PC-9 (cell line): ENCODE measurements at regions not wholly inside any gene's neighbourhood (a gene's known extent, or its start where the extent isn't known, plus 50 kb on each side); places are given as distances from the start of the nearest gene placed in this dataset.

Experiments used
- BruUV-seq: library from RNA; stranded (reverse); fragments of 400-500 nt; replicated peaks from 2 replicates; lab custom pipeline; 2021; lab: Mats Ljungman, UMichigan
- CTCF ChIA-PET: fragments of 300-600 bp; sonication (Branson Sonifier 250); formaldehyde crosslinking; loops from one replicate; lab custom pipeline; 2022; ENCODE audit warnings: antibody characterized with exemption; lab: Charles Lee
- POLR2A ChIA-PET: fragments of 300-600 bp; sonication (Branson Sonifier 250); formaldehyde crosslinking; loops from one replicate; lab custom pipeline; 2022; ENCODE audit warnings: antibody characterized with exemption; ENCODE audit not compliant: unreplicated experiment; lab: Charles Lee
- DNase-seq, 2 experiments: peaks; one replicate each; pipeline versions ENCODE4 v3.0.0 to v3.0.0-alpha.2; 2015 to 2022; ENCODE audit warnings: mixed read lengths in 1 of 2
- H2AFZ ChIP-seq: fragments of 200-600 bp; sonication (generic); 2 replicates; pipeline ENCODE4 v1.8.1; 2017; ENCODE audit warnings: antibody characterized with exemption
- H3F3A ChIP-seq: fragments of 200-600 bp; sonication (generic); 2 replicates; pipeline ENCODE4 v1.8.1; 2017; ENCODE audit warnings: antibody characterized with exemption, mild to moderate bottlenecking, low read depth; ENCODE audit not compliant: insufficient read depth
- H3K27ac ChIP-seq: fragments of 200-600 bp; sonication (generic); 2 replicates; pipeline ENCODE4 v1.6.1; 2016; ENCODE audit warnings: mixed run types
- H3K27me3 ChIP-seq: fragments of 200-600 bp; sonication (generic); 2 replicates; pipeline ENCODE4 v1.6.1; 2016; ENCODE audit warnings: low read depth, mixed run types; ENCODE audit not compliant: insufficient read depth
- H3K36me3 ChIP-seq: fragments of 200-600 bp; sonication (generic); 2 replicates; pipeline ENCODE4 v1.6.1; 2016; ENCODE audit warnings: low read depth, mixed run types
- H3K4me1 ChIP-seq: fragments of 200-600 bp; sonication (generic); replicated peaks from 2 replicates; pipeline ENCODE4 v1.6.1; 2016; ENCODE audit warnings: mixed run types; ENCODE audit not compliant: insufficient read depth
- H3K4me2 ChIP-seq: fragments of 200-600 bp; sonication (generic); 2 replicates; pipeline ENCODE4 v1.6.1; 2017; ENCODE audit warnings: mixed run types
- H3K4me3 ChIP-seq: fragments of 200-600 bp; sonication (generic); 2 replicates; pipeline ENCODE4 v1.6.1; 2016; ENCODE audit warnings: mixed run types
- H3K79me2 ChIP-seq: fragments of 200-600 bp; sonication (generic); 2 replicates; pipeline ENCODE4 v1.6.1; 2017; ENCODE audit warnings: low read depth, mixed run types
- H3K9me2 ChIP-seq: fragments of 200-600 bp; sonication (generic); 2 replicates; pipeline ENCODE4 v1.8.1; 2017; ENCODE audit warnings: mild to moderate bottlenecking; ENCODE audit not compliant: insufficient read depth
- H3K9me3 ChIP-seq: fragments of 200-600 bp; sonication (generic); 2 replicates; pipeline ENCODE4 v1.8.1; 2016; ENCODE audit warnings: low read depth; ENCODE audit not compliant: insufficient read depth
- H4K20me1 ChIP-seq: fragments of 200-600 bp; sonication (generic); 2 replicates; pipeline ENCODE4 v1.8.1; 2017; ENCODE audit not compliant: insufficient read depth
- CTCF ChIP-seq: fragments of 200-600 bp; sonication (generic); conservative IDR thresholded peaks from 2 replicates; pipeline ENCODE4 v1.6.1; 2017; ENCODE audit warnings: mixed run types, antibody characterized with exemption, mild to moderate bottlenecking, moderate library complexity
- EZH2 ChIP-seq: fragments of 200-600 bp; sonication (generic); IDR thresholded peaks from 2 replicates; pipeline ENCODE4 v1.8.0; 2017; ENCODE audit warnings: antibody characterized with exemption, low read depth
- intact Hi-C: fragments of 100-400 bp; cut with micrococcal nuclease; formaldehyde crosslinking; loops from one replicate; pipeline ENCODE4 v1.10.0; 2022; ENCODE audit not compliant: unreplicated experiment

- Histone ChIP-seq H4K20me1 (no peaks in the 10 kb centered on the region), H3K27ac (no peak overlapping the region), H3K79me2 (no peaks in the 10 kb centered on the region), H3K9me2 (no peaks in the 10 kb centered on the region; the same call in 1 of the 2 replicates), H3K4me1 (no peaks in the 10 kb centered on the region), H3K27me3 (no peaks in the 10 kb centered on the region), H3F3A (no peaks in the 10 kb centered on the region), H3K9me3 (no peaks in the 10 kb centered on the region), H3K4me2 (no peak overlapping the region), H3K4me3 (no peak overlapping the region), H3K36me3 (no peaks in the 10 kb centered on the region), H2AFZ (no peak overlapping the region)
- no TSS peak for BruUV-seq
- DNase-seq: no peak
- TF ChIP-seq EZH2 (no peak), CTCF (no peak)
- intact Hi-C loops: no loop called here
- ChIA-PET CTCF (no interaction called here), POLR2A (no interaction called here)
Measured at GRCh38 chr1:185537596-185537995, 196.6 kb upstream of the HMCN1 start.

GRCh38 chr1:185536165-185536920, 197.8 kb upstream of the HMCN1 start:
- intact Hi-C loops: no loop called here
- no peaks in the 10 kb centered on the region for H4K20me1 ChIP-seq
- H3K4me2 ChIP-seq: no peak overlapping the region
- H2AFZ ChIP-seq: no peak overlapping the region
- BruUV-seq: no TSS peak
- H3K27me3 ChIP-seq: no peaks in the 10 kb centered on the region
- H3K4me3 ChIP-seq: no peak overlapping the region
- H3K9me2 ChIP-seq: no peaks in the 10 kb centered on the region; the same call in 1 of the 2 replicates
- H3K9me3 ChIP-seq: no peaks in the 10 kb centered on the region
- CTCF ChIA-PET: no interaction called here
- no peaks in the 10 kb centered on the region for H3F3A ChIP-seq
- no peaks in the 10 kb centered on the region for H3K79me2 ChIP-seq
- no peak overlapping the region for H3K27ac ChIP-seq
- TF ChIP-seq CTCF: no peak
- no peak for TF ChIP-seq EZH2
- DNase-seq: no peak
- no peaks in the 10 kb centered on the region for H3K36me3 ChIP-seq
- no peaks in the 10 kb centered on the region for H3K4me1 ChIP-seq
- POLR2A ChIA-PET: interaction anchor here (0.7 kb wide), 1 partner anchor 29 kb away, joined by 13 read pairs; no protein-coding TSS in a partner anchor

GRCh38 chr1:185535621-185536020, 198.6 kb upstream of the HMCN1 start:
- H3K9me3 ChIP-seq: no peaks in the 10 kb centered on the region
- ChIA-PET CTCF (no interaction called here), POLR2A (no interaction called here)
- H3K4me2 ChIP-seq: no peak overlapping the region
- no peak overlapping the region for H2AFZ ChIP-seq
- H3F3A ChIP-seq: no peaks in the 10 kb centered on the region
- no peaks in the 10 kb centered on the region for H3K36me3 ChIP-seq
- H3K27ac ChIP-seq: no peak overlapping the region
- no peaks in the 10 kb centered on the region; the same call in 1 of the 2 replicates for H3K9me2 ChIP-seq
- H4K20me1 ChIP-seq: no peaks in the 10 kb centered on the region
- TF ChIP-seq CTCF (no peak), EZH2 (no peak)
- no peak overlapping the region for H3K4me3 ChIP-seq
- BruUV-seq: no TSS peak
- no peaks in the 10 kb centered on the region for H3K79me2 ChIP-seq
- intact Hi-C loops: no loop called here
- no peaks in the 10 kb centered on the region for H3K27me3 ChIP-seq
- no peaks in the 10 kb centered on the region for H3K4me1 ChIP-seq
- no peak for DNase-seq
